H1 (cell line): ENCODE measurements at regions not wholly inside any gene's neighbourhood (a gene's known extent, or its start where the extent isn't known, plus 50 kb on each side); places are given as distances from the start of the nearest gene placed in this dataset.

Experiments used
- CHD7 ChIP-seq: fragments of 300-600 bp; sonication (generic); IDR thresholded peaks from 2 replicates; pipeline ENCODE4 v1.7.1; 2012; ENCODE audit warnings: low read length, moderate library complexity, mild to moderate bottlenecking, inconsistent platforms; ENCODE audit not compliant: insufficient replicate concordance
- GTF2F1 ChIP-seq: IDR thresholded peaks from 2 replicates; pipeline ENCODE4 v1.6.1; 2012; ENCODE audit warnings: low read depth, low read length, improper control_type of control experiment, borderline replicate concordance
- POU5F1 ChIP-seq: IDR thresholded peaks from 2 replicates; pipeline ENCODE4 v1.6.1; 2011; ENCODE audit warnings: low read depth, mild to moderate bottlenecking, low read length, moderate library complexity
- RFX5 ChIP-seq: IDR thresholded peaks from 2 replicates; pipeline ENCODE4 v1.6.1; 2011; ENCODE audit warnings: low read depth, low read length, improper control_type of control experiment, borderline replicate concordance
- SP4 ChIP-seq: IDR thresholded peaks from 2 replicates; pipeline ENCODE4 v1.6.1; 2012; ENCODE audit warnings: low read length, inconsistent platforms
- TAF7 ChIP-seq: optimal IDR thresholded peaks from 2 replicates; pipeline ENCODE3; 2011; ENCODE audit warnings: low read depth, mild to moderate bottlenecking, inconsistent platforms, low read length, moderate library complexity, borderline replicate concordance
- ZNF274 ChIP-seq: IDR thresholded peaks from 2 replicates; pipeline ENCODE4 v1.7.0; 2012; ENCODE audit warnings: low read length, borderline replicate concordance; ENCODE audit errors: extremely low read depth

DNA sequence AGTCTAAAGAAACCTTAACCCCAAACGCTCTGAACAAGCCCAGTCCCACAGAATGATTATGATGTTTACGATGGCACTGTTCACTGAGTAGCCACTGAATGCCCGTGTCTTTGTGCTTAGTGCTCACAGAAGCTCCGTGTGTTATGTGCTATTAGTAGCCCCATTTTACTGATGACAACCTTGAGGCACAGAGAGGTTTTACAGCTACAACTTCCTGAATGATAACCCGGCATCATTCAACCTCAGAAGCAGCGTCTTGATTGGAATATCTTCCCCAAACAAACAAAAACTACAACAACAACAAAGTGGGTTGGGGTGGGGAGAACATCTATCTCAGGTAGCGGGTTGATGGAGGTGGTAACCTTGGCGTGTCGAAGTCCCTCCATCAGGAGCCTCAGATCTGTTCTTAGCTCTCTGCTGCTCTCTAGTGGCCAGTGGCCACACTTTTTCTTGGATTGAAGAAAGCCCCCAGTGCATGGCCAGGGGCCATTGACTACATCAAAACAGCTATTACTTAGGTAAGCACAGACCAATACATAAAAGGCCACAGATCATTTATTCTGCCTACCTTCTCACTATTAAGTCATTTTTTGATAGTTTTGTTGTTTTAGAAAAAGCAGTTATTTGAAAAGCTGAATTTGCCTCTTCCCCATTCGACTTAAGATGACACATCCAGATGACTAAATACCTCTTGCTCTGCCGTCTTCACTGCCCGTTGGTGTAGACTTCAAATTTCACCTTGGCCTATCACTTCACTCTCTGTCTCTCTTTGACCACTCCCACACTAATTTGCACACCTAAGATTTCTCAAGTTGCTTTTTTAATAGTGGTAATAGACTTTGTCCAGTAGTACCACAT, 376.9 kb downstream of the GALC start (continued):
- TF ChIP-seq CHD7 (no peak), GTF2F1 (no peak), RFX5 (no peak), ZNF274 (no peak), TAF7 (no peak), POU5F1 (no peak), SP4 (no peak)
